Stimulated activated effector memory CD8-positive, alpha-beta T cell treated with anti-CD3 and anti-CD28 coated beads, Interleukin-12 subunit alpha, Interleukin-12 subunit beta, amount 100 ng/mL, for 72 hours (primary cell): ENCODE measurements at regions not wholly inside any gene's neighbourhood (a gene's known extent, or its start where the extent isn't known, plus 50 kb on each side); places are given as distances from the start of the nearest gene placed in this dataset.
A peak's percentile ranks its signal among the peaks of the same experiment; 100 is the strongest.

Experiments
- ATAC-seq: fragments of 150-1000 bp; cut with Tn5 transposase; 2 replicates; pipeline ENCODE4 v1.10.0; 2021
- DNase-seq, 2 donors: peaks; one replicate each; pipeline ENCODE4 v3.0.0; 2021 to 2022; ENCODE audit warnings: low spot score in 2 of 2
- H3K27ac Mint-ChIP-seq: one replicate; pipeline ENCODE4 v1.8.0; 2022; ENCODE audit warnings: mild to moderate bottlenecking, mixed read lengths
- H3K36me3 Mint-ChIP-seq: one replicate; pipeline ENCODE4 v1.8.0; 2022; ENCODE audit warnings: mild to moderate bottlenecking, mixed read lengths
- H3K4me1 Mint-ChIP-seq: one replicate; pipeline ENCODE4 v1.8.0; 2022; ENCODE audit warnings: mixed read lengths
- H3K4me3 Mint-ChIP-seq: one replicate; pipeline ENCODE4 v1.8.0; 2022; ENCODE audit warnings: mild to moderate bottlenecking, mixed read lengths
- H3K9me3 Mint-ChIP-seq: one replicate; pipeline ENCODE4 v1.8.0; 2022; ENCODE audit warnings: mixed read lengths

GRCh38 chr2:111662039-111662770 lies 221.8 kb downstream of the ANAPC1 start:
- ATAC-seq (no peak), DNase-seq (peak in 1 of 2 donors; percentile 44)
- Mint-ChIP-seq H3K4me3 (no peak overlapping the region), H3K36me3 (no peaks in the 10 kb centered on the region), H3K27ac (no peak overlapping the region), H3K4me1 (peaks cover 22% of the 10 kb centered on the region), H3K9me3 (no peaks in the 10 kb centered on the region)

DNA sequence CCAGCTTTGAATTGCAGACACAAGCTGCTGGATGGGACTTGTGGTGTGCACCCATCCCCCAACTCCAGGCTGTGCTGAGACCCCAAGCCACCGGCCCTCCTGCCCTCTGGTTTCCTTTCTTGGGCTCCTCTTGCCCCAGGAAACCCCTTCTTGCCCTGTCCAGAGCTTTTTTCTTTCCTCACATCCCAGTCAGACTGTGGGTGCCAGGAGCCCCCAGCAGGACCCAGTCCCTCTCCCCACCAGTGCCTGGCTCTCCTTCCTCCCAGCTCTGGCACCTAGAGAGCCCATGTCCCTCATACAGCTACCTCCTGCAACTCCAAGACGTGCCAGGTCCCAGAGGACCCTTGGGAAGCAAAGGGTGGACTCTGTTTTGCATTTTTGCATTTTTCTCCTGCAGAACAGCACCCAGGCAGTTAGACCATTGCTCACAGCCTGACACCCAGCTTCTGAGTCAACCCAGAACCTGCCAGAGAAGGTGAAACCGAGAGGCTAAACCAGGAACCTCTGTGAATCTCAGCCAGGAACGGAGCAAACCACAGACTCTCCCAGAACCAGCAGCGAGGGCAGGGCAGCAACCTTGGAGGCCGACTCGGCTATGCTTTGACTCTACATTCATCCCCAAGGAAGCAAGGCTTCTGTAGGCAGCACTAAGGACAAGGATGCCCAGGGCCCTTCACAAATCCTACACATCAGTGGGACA lies 221.1 kb downstream of the ANAPC1 start:
- ATAC-seq (peak; percentile 96), DNase-seq (peak; percentile 20 to 71)
- Mint-ChIP-seq H3K9me3 (no peaks in the 10 kb centered on the region), H3K36me3 (no peaks in the 10 kb centered on the region), H3K4me1 (peaks cover 22% of the 10 kb centered on the region), H3K27ac (no peak overlapping the region), H3K4me3 (peak overlapping the region; percentile 16)

- Mint-ChIP-seq H3K4me3 (no peak overlapping the region), H3K9me3 (no peaks in the 10 kb centered on the region), H3K27ac (no peak overlapping the region), H3K36me3 (no peaks in the 10 kb centered on the region), H3K4me1 (peaks cover 22% of the 10 kb centered on the region)
- peak in 1 of 2 donors; percentile 47 for DNase-seq
- ATAC-seq, result no peak
These were observed 220.3 kb downstream of the ANAPC1 start for GRCh38 chr2:111663471-111664274.

DNA sequence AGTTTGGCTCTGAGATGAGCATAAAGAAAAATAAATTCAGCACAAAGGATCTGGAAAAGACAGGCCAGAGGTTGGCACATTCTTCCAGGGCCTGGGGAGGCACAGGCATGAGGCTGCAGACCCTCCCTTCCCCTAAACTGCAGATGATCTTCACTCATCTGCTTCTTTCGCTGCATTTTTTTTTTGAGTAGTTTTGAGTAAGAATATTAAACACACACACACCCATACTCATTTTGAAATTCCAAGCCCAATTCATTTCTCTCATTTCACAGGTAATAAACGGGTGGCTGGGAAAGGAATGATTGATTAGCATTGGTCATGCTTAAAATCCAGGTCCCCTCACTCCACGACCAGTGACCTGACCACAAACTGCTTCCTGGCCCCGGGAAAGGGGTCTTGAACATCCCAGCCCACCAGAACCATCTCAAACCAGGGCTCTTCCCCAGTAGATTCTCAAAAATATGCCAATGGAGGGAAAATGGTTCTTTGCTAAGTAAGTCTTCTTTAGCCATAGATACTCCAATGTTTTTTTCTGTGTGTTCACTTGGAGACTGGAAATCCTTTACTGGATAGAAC lies 219.6 kb downstream of the ANAPC1 start:
- Mint-ChIP-seq H3K4me1 (peaks cover 22% of the 10 kb centered on the region), H3K4me3 (no peak overlapping the region)
- ATAC-seq, result no peak

DNA sequence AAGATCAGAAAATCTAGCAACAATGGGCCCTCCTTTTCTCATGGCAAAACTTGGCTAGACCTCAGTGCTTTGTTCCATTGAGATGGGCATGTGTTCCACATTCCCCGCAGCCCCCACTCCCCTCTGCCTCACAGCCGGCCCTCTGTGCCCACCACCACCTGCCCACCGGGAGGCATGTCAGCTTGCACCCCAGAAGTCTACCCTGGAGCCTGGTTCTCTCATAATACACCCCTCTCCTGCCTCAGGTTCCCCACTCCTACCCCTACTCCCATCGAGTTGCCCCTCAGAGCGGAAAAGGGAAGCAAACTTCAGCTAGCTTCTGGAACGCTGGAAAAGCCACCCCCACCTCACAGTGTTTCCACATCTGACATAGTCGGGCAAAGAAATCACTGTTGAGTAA lies 219.0 kb downstream of the ANAPC1 start:
- Mint-ChIP-seq H3K4me1 (peaks cover 22% of the 10 kb centered on the region), H3K27ac (no peak overlapping the region), H3K9me3 (no peaks in the 10 kb centered on the region), H3K36me3 (no peaks in the 10 kb centered on the region), H3K4me3 (no peak overlapping the region)
- ATAC-seq (no peak), DNase-seq (peak in 1 of 2 donors; percentile 40)

More for the DNA sequence above, 219.6 kb downstream of the ANAPC1 start:
- no peak overlapping the region for H3K27ac Mint-ChIP-seq
- H3K36me3 Mint-ChIP-seq, result no peaks in the 10 kb centered on the region
- peak in 1 of 2 donors; percentile 35 for DNase-seq
- no peaks in the 10 kb centered on the region for H3K9me3 Mint-ChIP-seq

GRCh38 chr2:111665551-111666116 lies 218.4 kb downstream of the ANAPC1 start:
- Mint-ChIP-seq H3K27ac (no peak overlapping the region), H3K4me1 (peaks cover 22% of the 10 kb centered on the region), H3K9me3 (no peaks in the 10 kb centered on the region), H3K4me3 (no peak overlapping the region), H3K36me3 (no peaks in the 10 kb centered on the region)
- DNase-seq (peak in 1 of 2 donors; percentile 41), ATAC-seq (no peak)

- peaks cover 22% of the 10 kb centered on the region for H3K4me1 Mint-ChIP-seq
- ATAC-seq (peak; percentile 44), DNase-seq (peak in 1 of 2 donors; percentile 50)
- no peak overlapping the region for H3K27ac Mint-ChIP-seq
- H3K4me3 Mint-ChIP-seq, result no peak overlapping the region
- H3K9me3 Mint-ChIP-seq, result no peaks in the 10 kb centered on the region
- no peaks in the 10 kb centered on the region for H3K36me3 Mint-ChIP-seq
These were observed 217.8 kb downstream of the ANAPC1 start for GRCh38 chr2:111666160-111666559.

DNA sequence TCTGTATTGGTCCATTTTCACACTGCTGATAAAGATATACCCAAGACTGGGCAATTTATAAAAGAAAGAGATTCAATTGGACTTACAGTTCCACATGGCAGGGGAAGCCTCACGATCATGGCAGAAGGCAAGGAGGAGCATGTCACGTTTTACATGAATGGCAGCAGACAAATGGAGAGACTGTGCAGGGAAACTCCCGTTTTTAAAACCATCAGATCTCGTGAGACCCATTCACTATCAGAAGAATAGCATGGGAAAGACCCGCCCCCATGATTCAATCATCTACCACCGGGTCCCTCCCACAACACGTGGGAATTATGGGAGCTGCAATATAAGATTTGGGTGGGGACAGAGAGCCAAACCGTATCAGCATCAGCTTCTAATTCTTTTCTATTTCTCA lies 217.0 kb downstream of the ANAPC1 start:
- DNase-seq, result peak in 1 of 2 donors; percentile 25
- H3K27ac Mint-ChIP-seq, result no peak overlapping the region
- H3K36me3 Mint-ChIP-seq, result no peaks in the 10 kb centered on the region
- H3K4me1 Mint-ChIP-seq, result peaks cover 16% of the 10 kb centered on the region
- ATAC-seq, result no peak
- H3K4me3 Mint-ChIP-seq, result no peak overlapping the region
- no peaks in the 10 kb centered on the region for H3K9me3 Mint-ChIP-seq

DNA sequence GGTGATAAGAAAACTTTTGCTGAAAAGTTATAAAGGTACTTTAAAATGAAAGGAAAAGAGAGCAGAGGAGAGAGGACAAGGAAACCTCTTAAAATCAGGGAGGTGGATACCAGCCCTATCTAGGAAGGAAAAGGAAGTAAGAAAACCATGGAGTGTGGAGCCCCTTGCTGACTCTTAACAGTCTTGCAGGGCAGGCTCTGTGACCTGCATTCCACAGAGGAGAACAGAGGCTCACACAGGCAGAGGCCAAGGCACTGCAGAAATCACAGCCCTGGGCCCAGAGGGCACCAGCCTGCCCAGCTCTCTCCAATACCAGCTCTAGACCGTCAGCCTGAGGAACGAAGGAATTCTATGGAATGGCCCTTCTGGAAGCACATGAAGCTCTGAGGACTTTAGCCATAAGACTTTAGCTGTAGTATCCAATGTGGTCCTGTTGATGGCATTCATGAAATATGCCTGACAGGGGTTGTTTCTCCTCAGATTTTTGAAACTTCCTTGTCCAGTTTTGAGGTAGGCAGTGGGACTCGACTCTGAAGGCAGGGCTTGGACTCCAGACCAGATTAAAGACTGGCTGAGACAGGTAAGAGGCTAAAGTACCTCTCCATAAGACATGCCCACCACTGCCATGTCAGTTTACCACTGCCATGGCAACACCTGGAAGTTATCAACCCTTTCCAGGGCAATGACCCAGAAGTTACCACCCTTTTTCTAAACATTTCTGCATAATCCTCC lies 216.3 kb downstream of the ANAPC1 start:
- Mint-ChIP-seq H3K4me1 (peaks cover 10% of the 10 kb centered on the region), H3K36me3 (no peaks in the 10 kb centered on the region), H3K27ac (no peak overlapping the region), H3K4me3 (no peak overlapping the region), H3K9me3 (no peaks in the 10 kb centered on the region)
- ATAC-seq (no peak), DNase-seq (peak in 1 of 2 donors; percentile 43)

DNA sequence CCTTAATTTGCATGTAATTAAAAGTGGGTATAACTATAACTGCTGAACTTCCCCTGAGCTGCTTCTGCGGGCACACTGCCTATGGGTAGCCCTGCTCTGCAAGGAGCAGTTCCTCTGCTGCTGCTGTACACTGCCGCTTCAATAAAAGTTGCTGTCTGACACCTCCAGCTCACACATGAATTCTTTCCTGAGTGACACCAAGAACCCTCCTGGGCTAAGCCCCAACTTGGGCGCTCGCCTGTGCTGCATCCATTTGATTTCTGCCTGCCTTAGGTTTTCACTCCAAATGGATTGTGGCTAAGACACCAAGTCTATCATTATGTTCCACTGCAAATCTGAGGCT lies 215.7 kb downstream of the ANAPC1 start:
- Mint-ChIP-seq H3K9me3 (no peaks in the 10 kb centered on the region), H3K36me3 (no peaks in the 10 kb centered on the region), H3K27ac (no peak overlapping the region), H3K4me1 (peaks cover 5% of the 10 kb centered on the region), H3K4me3 (no peak overlapping the region)
- no peak for ATAC-seq
- DNase-seq, result no peak

GRCh38 chr2:111668741-111669140 lies 215.3 kb downstream of the ANAPC1 start:
- ATAC-seq (peak; percentile 76), DNase-seq (peak in 1 of 2 donors; percentile 47)
- H3K4me3 Mint-ChIP-seq, result no peak overlapping the region
- no peaks in the 10 kb centered on the region for H3K9me3 Mint-ChIP-seq
- no peaks in the 10 kb centered on the region for H3K36me3 Mint-ChIP-seq
- H3K27ac Mint-ChIP-seq, result no peak overlapping the region
- H3K4me1 Mint-ChIP-seq, result no peaks in the 10 kb centered on the region

GRCh38 chr2:111669928-111670695 lies 213.9 kb downstream of the ANAPC1 start:
- no peak overlapping the region for H3K4me3 Mint-ChIP-seq
- no peaks in the 10 kb centered on the region for H3K36me3 Mint-ChIP-seq
- no peak overlapping the region for H3K27ac Mint-ChIP-seq
- H3K4me1 Mint-ChIP-seq, result no peaks in the 10 kb centered on the region
- ATAC-seq (no peak), DNase-seq (peak in 1 of 2 donors; percentile 42)
- H3K9me3 Mint-ChIP-seq, result no peaks in the 10 kb centered on the region

- H3K9me3 Mint-ChIP-seq, result no peaks in the 10 kb centered on the region
- no peak for ATAC-seq
- peak in 1 of 2 donors; percentile 33 for DNase-seq
- no peak overlapping the region for H3K4me3 Mint-ChIP-seq
- H3K36me3 Mint-ChIP-seq, result no peaks in the 10 kb centered on the region
- H3K4me1 Mint-ChIP-seq, result no peaks in the 10 kb centered on the region
- H3K27ac Mint-ChIP-seq, result no peak overlapping the region
These were observed 213.2 kb downstream of the ANAPC1 start for GRCh38 chr2:111670776-111671175.
